ENCODE measurements at regions not wholly inside any gene's neighbourhood (a gene's known extent, or its start where the extent isn't known, plus 50 kb on each side); places are given as distances from the start of the nearest gene placed in this dataset.

- TF ChIP-seq RAD21 (conservative IDR thresholded peaks at IDR 0.05) (no peak), POLR2AphosphoS5 (IDR thresholded peaks at IDR 0.05) (no peak), CTCF (IDR thresholded peaks at IDR 0.05; ENCODE audit: poor library complexity, severe bottlenecking) (no peak), REST (IDR thresholded peaks at IDR 0.05; ENCODE audit: borderline replicate concordance) (no peak), EP300 (conservative IDR thresholded peaks at IDR 0.05; ENCODE audit: poor library complexity, severe bottlenecking) (no peak), MXI1 (conservative IDR thresholded peaks at IDR 0.05; ENCODE audit: poor library complexity, severe bottlenecking) (no peak), SMC3 (conservative IDR thresholded peaks at IDR 0.05; ENCODE audit: poor library complexity) (no peak), EZH2 (IDR thresholded peaks at IDR 0.05; ENCODE audit: borderline replicate concordance, insufficient read depth, low read length, poor library complexity, severe bottlenecking) (no peak), TAF1 (IDR thresholded peaks at IDR 0.05; ENCODE audit: low read depth) (no peak)
- no peak overlapping the region for H3K4me2 ChIP-seq (ENCODE audit: low read length)
- no peaks in the 10 kb centered on the region for H3K9me3 ChIP-seq (ENCODE audit: low read length)
- no peak overlapping the region for H3K9ac ChIP-seq (ENCODE audit: low read length)
- no peak overlapping the region for H3K4me3 ChIP-seq (ENCODE audit: low read length)
- no peak overlapping the region for H2AFZ ChIP-seq (ENCODE audit: low read depth, low read length)
- no peaks in the 10 kb centered on the region for H3K79me2 ChIP-seq (replicated peaks; ENCODE audit: insufficient read depth, low read length)
- H3K9me2 ChIP-seq (ENCODE audit: insufficient read depth, low read length), result no peaks in the 10 kb centered on the region
- no peaks in the 10 kb centered on the region for H4K20me1 ChIP-seq (ENCODE audit: insufficient read depth)
- no peaks in the 10 kb centered on the region for H3F3A ChIP-seq (ENCODE audit: insufficient read depth, low read length, poor library complexity, severe bottlenecking)
- H3K36me3 ChIP-seq (ENCODE audit: insufficient read depth, low read length), result no peaks in the 10 kb centered on the region
- H3K27ac ChIP-seq (ENCODE audit: low read length), result no peak overlapping the region
- H3K27me3 ChIP-seq (ENCODE audit: insufficient read depth, low read depth, low read length), result no peaks in the 10 kb centered on the region
Measured at GRCh38 chr18:78856569-78857313, 122.9 kb upstream of the SALL3 start.

GRCh38 chr18:78857314-78858150 is 122.1 kb upstream of the SALL3 start:
- no peak for TF ChIP-seq EP300 (conservative IDR thresholded peaks at IDR 0.05; ENCODE audit: poor library complexity, severe bottlenecking)
- TF ChIP-seq EZH2 (IDR thresholded peaks at IDR 0.05; ENCODE audit: borderline replicate concordance, insufficient read depth, low read length, poor library complexity, severe bottlenecking), result no peak
- TF ChIP-seq RAD21 (conservative IDR thresholded peaks at IDR 0.05), result no peak
- TF ChIP-seq POLR2AphosphoS5 (IDR thresholded peaks at IDR 0.05), result no peak
- no peak for TF ChIP-seq SMC3 (conservative IDR thresholded peaks at IDR 0.05; ENCODE audit: poor library complexity)
- no peak for TF ChIP-seq MXI1 (conservative IDR thresholded peaks at IDR 0.05; ENCODE audit: poor library complexity, severe bottlenecking)
- no peak for TF ChIP-seq TAF1 (IDR thresholded peaks at IDR 0.05; ENCODE audit: low read depth)
- TF ChIP-seq REST (IDR thresholded peaks at IDR 0.05; ENCODE audit: borderline replicate concordance), result no peak
- TF ChIP-seq CTCF (IDR thresholded peaks at IDR 0.05; ENCODE audit: poor library complexity, severe bottlenecking), result no peak
- H3F3A ChIP-seq (ENCODE audit: insufficient read depth, low read length, poor library complexity, severe bottlenecking), result no peaks in the 10 kb centered on the region
- no peak overlapping the region for H3K4me3 ChIP-seq (ENCODE audit: low read length)
- no peaks in the 10 kb centered on the region for H4K20me1 ChIP-seq (ENCODE audit: insufficient read depth)
- no peaks in the 10 kb centered on the region for H3K79me2 ChIP-seq (replicated peaks; ENCODE audit: insufficient read depth, low read length)
- H2AFZ ChIP-seq (ENCODE audit: low read depth, low read length), result no peak overlapping the region
- H3K36me3 ChIP-seq (ENCODE audit: insufficient read depth, low read length), result no peaks in the 10 kb centered on the region
- H3K9me3 ChIP-seq (ENCODE audit: low read length), result no peaks in the 10 kb centered on the region
- H3K9ac ChIP-seq (ENCODE audit: low read length), result no peak overlapping the region
- no peaks in the 10 kb centered on the region for H3K9me2 ChIP-seq (ENCODE audit: insufficient read depth, low read length)
- no peak overlapping the region for H3K4me2 ChIP-seq (ENCODE audit: low read length)
- no peak overlapping the region for H3K27ac ChIP-seq (ENCODE audit: low read length)
- no peaks in the 10 kb centered on the region for H3K27me3 ChIP-seq (ENCODE audit: insufficient read depth, low read depth, low read length)
